ENCODE measurements at regions not wholly inside any gene's neighbourhood (a gene's known extent, or its start where the extent isn't known, plus 50 kb on each side); places are given as distances from the start of the nearest gene placed in this dataset.

DNA sequence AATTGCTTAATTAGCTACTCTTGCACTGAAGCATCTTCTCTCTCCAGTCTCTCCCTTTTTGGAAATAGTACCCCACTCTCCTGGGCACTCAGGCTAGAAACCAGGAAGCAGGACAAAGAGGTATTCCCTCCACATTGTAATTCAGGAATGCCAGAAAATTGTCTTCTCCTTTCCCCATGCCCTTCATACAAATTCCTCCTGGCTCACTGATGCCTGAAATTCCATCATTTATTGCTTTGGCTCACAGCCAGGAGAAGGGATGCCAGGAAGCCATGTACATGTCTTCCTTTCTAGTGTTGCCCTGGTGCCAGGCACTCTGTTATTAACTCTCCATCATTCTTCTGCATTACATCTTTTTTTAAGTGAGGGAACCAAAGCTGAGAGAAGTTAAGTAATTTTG, 716.5 kb upstream of the C9orf72 start:
- TF ChIP-seq POLR2A (IDR thresholded peaks at IDR 0.05) (no peak), POLR2AphosphoS5 (IDR thresholded peaks at IDR 0.05) (no peak)

All from prostate gland (tissue), 1 donor.